ENCODE measurements at regions not wholly inside any gene's neighbourhood (a gene's known extent, or its start where the extent isn't known, plus 50 kb on each side); places are given as distances from the start of the nearest gene placed in this dataset.

DNA sequence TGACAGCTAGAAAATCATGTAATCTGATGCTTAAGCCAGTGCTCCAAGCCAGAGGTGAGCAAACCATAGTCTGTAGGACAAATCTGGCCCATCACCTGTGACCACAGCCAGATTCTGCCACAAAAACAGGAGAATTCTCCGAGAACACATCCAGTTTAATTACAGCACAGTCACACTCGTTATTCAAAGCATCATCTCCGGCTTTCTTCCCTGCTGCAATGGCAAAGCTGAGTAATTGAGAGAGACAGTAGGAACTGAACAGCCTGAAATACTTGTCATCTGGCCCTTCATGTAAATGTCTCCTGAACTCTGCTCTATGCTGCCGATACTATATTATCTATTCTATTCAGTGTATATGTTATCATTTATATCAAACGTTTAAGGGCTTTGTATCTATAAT, 121.4 kb upstream of the FOXF1 start:
- TF ChIP-seq, protein P1, sequence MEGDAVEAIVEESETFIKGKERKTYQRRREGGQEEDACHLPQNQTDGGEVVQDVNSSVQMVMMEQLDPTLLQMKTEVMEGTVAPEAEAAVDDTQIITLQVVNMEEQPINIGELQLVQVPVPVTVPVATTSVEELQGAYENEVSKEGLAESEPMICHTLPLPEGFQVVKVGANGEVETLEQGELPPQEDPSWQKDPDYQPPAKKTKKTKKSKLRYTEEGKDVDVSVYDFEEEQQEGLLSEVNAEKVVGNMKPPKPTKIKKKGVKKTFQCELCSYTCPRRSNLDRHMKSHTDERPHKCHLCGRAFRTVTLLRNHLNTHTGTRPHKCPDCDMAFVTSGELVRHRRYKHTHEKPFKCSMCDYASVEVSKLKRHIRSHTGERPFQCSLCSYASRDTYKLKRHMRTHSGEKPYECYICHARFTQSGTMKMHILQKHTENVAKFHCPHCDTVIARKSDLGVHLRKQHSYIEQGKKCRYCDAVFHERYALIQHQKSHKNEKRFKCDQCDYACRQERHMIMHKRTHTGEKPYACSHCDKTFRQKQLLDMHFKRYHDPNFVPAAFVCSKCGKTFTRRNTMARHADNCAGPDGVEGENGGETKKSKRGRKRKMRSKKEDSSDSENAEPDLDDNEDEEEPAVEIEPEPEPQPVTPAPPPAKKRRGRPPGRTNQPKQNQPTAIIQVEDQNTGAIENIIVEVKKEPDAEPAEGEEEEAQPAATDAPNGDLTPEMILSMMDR (IDR thresholded peaks at IDR 0.05): no peak
- TF ChIP-seq EZH2 (IDR thresholded peaks at IDR 0.05): no peak

Measured in neural progenitor cell (in vitro differentiated cells).